Fibroblast of lung (primary cell): ENCODE measurements at regions not wholly inside any gene's neighbourhood (a gene's known extent, or its start where the extent isn't known, plus 50 kb on each side); places are given as distances from the start of the nearest gene placed in this dataset.

Experiments used
- DNase-seq, 2 donors: peaks; one replicate each; pipeline versions ENCODE4 v3.0.0 to v3.0.0-alpha.2; 2010; ENCODE audit warnings: low read depth in 2 of 2
- H2AFZ ChIP-seq: 2 replicates; pipeline ENCODE4 v1.5.1; 2012; ENCODE audit warnings: low read length, control low read depth, inconsistent platforms
- H3K27ac ChIP-seq: 2 replicates; pipeline ENCODE4 v1.5.1; 2011; ENCODE audit warnings: low read length, control low read depth; ENCODE audit not compliant: insufficient read depth
- H3K27me3 ChIP-seq: 2 replicates; pipeline ENCODE4 v1.5.1; 2011; ENCODE audit warnings: mild to moderate bottlenecking, low read length; ENCODE audit not compliant: control insufficient read depth, insufficient read depth
- H3K36me3 ChIP-seq: 2 replicates; pipeline ENCODE4 v1.5.1; 2011; ENCODE audit warnings: low read length; ENCODE audit not compliant: control insufficient read depth, insufficient read depth
- H3K4me1 ChIP-seq: 2 replicates; pipeline ENCODE4 v1.5.1; 2011; ENCODE audit warnings: low read length; ENCODE audit not compliant: control insufficient read depth, insufficient read depth; ENCODE audit errors: extremely low read depth
- H3K4me2 ChIP-seq: 2 replicates; pipeline ENCODE4 v1.5.1; 2011; ENCODE audit warnings: low read length, control low read depth; ENCODE audit not compliant: insufficient read depth; ENCODE audit errors: extremely low read depth
- H3K4me3 ChIP-seq, 4 experiments: fragments of 200-600 bp in 1 of 4; sonication (generic) in 1 of 4; replicated peaks in 1 of 4; 2 replicates each; pipeline ENCODE4 v1.5.1; 2011 to 2016; ENCODE audit warnings: low read length in 4 of 4, low read depth in 3 of 4, mild to moderate bottlenecking in 3 of 4, control low read depth in 2 of 4, inconsistent platforms in 1 of 4, mixed read lengths in 1 of 4; ENCODE audit not compliant: insufficient read depth in 1 of 4; ENCODE audit errors: control extremely low read depth in 1 of 4
- H3K79me2 ChIP-seq: 2 replicates; pipeline ENCODE4 v1.5.1; 2012; ENCODE audit warnings: mild to moderate bottlenecking, low read length, inconsistent platforms; ENCODE audit not compliant: control insufficient read depth, insufficient read depth
- H3K9ac ChIP-seq: 2 replicates; pipeline ENCODE4 v1.5.1; 2011; ENCODE audit warnings: mild to moderate bottlenecking, low read length, control low read depth; ENCODE audit not compliant: insufficient read depth
- H3K9me3 ChIP-seq: 2 replicates; pipeline ENCODE4 v1.5.1; 2012; ENCODE audit warnings: low read depth, low read length; ENCODE audit not compliant: control insufficient read depth, insufficient read depth
- H4K20me1 ChIP-seq: 2 replicates; pipeline ENCODE4 v1.5.1; 2011; ENCODE audit warnings: low read length; ENCODE audit not compliant: control insufficient read depth, insufficient read depth; ENCODE audit errors: extremely low read depth
- EZH2 ChIP-seq: IDR thresholded peaks from 2 replicates; pipeline ENCODE4 v1.5.1; 2012; ENCODE audit warnings: low read length, control low read depth, mild to moderate bottlenecking; ENCODE audit errors: missing control alignments
- TF ChIP-seq, protein P1 (sequence below), 2 donors: IDR thresholded peaks in 1 of 2; conservative IDR thresholded peaks in 1 of 2; 1 replicate in 1 of 2; 2 replicates in 1 of 2; pipeline ENCODE4 v1.5.1; 2011 to 2012; ENCODE audit warnings: low read length in 2 of 2, control low read depth in 1 of 2, inconsistent platforms in 1 of 2, low read depth in 1 of 2, mild to moderate bottlenecking in 1 of 2

DNA sequence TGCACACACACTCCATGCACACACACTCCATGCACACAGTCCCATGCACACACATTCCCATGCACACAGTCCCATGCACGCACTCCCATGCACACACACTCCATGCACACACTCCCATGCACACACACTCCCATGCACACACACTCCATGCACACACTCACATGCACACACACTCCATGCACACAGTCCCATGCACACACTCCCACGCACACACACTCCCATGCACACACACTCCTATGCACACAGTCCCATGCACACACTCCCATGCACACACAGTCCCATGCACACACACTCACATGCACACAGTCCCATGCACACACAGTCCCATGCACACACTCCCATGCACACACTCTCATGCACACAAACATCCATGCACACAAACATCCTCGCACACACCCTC is 168.4 kb downstream of the TTLL2 start:
- H3K9ac ChIP-seq = no peak overlapping the region
- H3K4me3 ChIP-seq = no peak overlapping the region
- no peaks in the 10 kb centered on the region for H3K4me1 ChIP-seq
- H2AFZ ChIP-seq = no peak overlapping the region
- H3K79me2 ChIP-seq = no peaks in the 10 kb centered on the region
- H3K27ac ChIP-seq = no peak overlapping the region
- no peaks in the 10 kb centered on the region for H3K27me3 ChIP-seq
- no peaks in the 10 kb centered on the region for H4K20me1 ChIP-seq
- H3K9me3 ChIP-seq = peaks cover 7% of the 10 kb centered on the region
- no peaks in the 10 kb centered on the region for H3K36me3 ChIP-seq
- TF ChIP-seq, protein P1, sequence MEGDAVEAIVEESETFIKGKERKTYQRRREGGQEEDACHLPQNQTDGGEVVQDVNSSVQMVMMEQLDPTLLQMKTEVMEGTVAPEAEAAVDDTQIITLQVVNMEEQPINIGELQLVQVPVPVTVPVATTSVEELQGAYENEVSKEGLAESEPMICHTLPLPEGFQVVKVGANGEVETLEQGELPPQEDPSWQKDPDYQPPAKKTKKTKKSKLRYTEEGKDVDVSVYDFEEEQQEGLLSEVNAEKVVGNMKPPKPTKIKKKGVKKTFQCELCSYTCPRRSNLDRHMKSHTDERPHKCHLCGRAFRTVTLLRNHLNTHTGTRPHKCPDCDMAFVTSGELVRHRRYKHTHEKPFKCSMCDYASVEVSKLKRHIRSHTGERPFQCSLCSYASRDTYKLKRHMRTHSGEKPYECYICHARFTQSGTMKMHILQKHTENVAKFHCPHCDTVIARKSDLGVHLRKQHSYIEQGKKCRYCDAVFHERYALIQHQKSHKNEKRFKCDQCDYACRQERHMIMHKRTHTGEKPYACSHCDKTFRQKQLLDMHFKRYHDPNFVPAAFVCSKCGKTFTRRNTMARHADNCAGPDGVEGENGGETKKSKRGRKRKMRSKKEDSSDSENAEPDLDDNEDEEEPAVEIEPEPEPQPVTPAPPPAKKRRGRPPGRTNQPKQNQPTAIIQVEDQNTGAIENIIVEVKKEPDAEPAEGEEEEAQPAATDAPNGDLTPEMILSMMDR (conservative IDR thresholded peaks at IDR 0.05 in 1 of 2, IDR thresholded peaks at IDR 0.05 in 1 of 2; ENCODE audit: low read depth in 1 of 2, low read length in 2 of 2) = no peak
- no peak for TF ChIP-seq EZH2
- DNase-seq = no peak
- no peak overlapping the region for H3K4me2 ChIP-seq

DNA sequence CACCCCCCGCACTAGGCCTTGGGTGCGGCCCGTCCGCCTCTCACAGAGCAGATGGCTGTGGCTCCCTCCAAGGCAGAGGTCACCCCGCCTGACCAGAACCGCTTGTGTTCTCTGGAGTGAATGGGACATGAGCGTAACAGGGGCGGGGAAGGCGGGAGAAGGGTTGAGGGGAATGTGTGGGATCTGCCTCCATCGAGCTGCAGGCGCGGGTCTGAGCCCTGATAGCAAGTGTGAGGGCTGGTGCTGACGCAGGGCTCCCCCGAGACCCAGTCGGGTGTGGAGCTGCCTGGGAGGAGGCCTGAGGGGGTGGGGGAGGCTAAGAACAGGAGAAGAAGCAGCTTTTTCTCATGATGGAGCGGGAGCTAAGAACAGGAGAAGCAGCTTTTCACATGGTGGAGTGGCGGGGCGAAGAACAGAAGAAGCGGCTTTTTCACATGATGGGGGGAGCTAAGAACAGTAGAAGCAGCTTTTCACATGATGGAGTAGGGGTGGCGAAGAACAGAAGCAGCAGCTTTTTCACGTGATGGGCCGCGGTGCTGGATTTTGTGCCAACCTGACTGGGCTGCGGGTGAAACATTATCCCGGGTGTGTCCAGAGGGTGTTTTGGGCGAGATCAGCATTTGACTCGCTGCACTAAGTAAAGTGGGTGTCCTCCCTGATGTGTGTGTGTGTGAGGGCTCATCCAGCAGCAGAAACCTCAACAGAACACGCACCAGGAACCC is 169.3 kb downstream of the TTLL2 start:
- H3K79me2 ChIP-seq = no peaks in the 10 kb centered on the region
- no peak overlapping the region for H3K27ac ChIP-seq
- H3K9me3 ChIP-seq = peaks cover 7% of the 10 kb centered on the region
- H3K36me3 ChIP-seq = no peaks in the 10 kb centered on the region
- no peaks in the 10 kb centered on the region for H4K20me1 ChIP-seq
- no peak for TF ChIP-seq EZH2
- TF ChIP-seq, protein P1 (conservative IDR thresholded peaks at IDR 0.05 in 1 of 2, IDR thresholded peaks at IDR 0.05 in 1 of 2; ENCODE audit: low read depth in 1 of 2, low read length in 2 of 2) = no peak
- no peak overlapping the region for H3K4me2 ChIP-seq
- no peak overlapping the region for H3K9ac ChIP-seq
- no peak overlapping the region for H3K4me3 ChIP-seq
- no peak overlapping the region for H2AFZ ChIP-seq
- no peaks in the 10 kb centered on the region for H3K27me3 ChIP-seq
- no peak for DNase-seq
- no peaks in the 10 kb centered on the region for H3K4me1 ChIP-seq

DNA sequence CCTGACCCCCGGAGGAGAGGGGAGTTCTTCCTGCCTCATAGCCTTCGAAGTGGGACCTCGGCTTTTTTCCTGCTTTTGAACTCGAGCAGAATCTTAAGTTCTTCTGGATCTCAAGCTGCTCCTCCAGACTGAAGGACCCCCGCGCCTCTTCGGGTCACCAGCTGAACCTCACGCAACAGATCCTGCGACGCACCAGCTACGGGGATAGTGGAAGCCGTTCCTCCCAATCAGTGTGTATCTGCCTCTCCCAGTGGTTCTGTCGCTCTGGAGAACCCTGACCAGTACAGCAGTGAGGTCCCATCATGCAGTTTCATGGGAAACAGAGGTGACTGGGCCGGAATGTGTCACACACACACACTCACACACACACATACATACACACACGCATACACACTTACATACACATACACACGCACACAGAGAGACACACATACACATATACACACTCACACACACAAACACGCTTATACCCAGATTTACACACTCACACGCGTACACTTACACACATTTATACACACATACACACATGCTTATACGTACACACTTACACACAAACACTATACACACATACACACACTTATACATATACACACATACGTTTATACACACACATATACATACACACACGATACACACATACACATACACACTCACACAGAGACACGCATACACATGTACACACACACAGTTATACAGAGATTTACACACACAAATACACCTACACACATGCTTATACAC is 170.0 kb downstream of the TTLL2 start:
- Histone ChIP-seq H3K4me3 (no peak overlapping the region), H3K27ac (no peak overlapping the region), H3K36me3 (no peaks in the 10 kb centered on the region), H3K79me2 (no peaks in the 10 kb centered on the region), H3K4me1 (no peaks in the 10 kb centered on the region), H4K20me1 (no peaks in the 10 kb centered on the region), H3K9me3 (peaks cover 7% of the 10 kb centered on the region), H3K4me2 (no peak overlapping the region), H2AFZ (no peak overlapping the region), H3K27me3 (no peaks in the 10 kb centered on the region), H3K9ac (no peak overlapping the region)
- TF ChIP-seq, protein P1 (conservative IDR thresholded peaks at IDR 0.05 in 1 of 2, IDR thresholded peaks at IDR 0.05 in 1 of 2; ENCODE audit: low read depth in 1 of 2, low read length in 2 of 2) = no peak
- no peak for TF ChIP-seq EZH2
- no peak for DNase-seq
